Panc1 (cell line): ENCODE measurements at regions not wholly inside any gene's neighbourhood (a gene's known extent, or its start where the extent isn't known, plus 50 kb on each side); places are given as distances from the start of the nearest gene placed in this dataset.

ENCODE experiments used
- POLR2AphosphoS5 ChIP-seq: IDR thresholded peaks from 2 replicates; pipeline ENCODE4 v1.6.1; 2012; ENCODE audit warnings: mild to moderate bottlenecking, low read depth, low read length, moderate library complexity
- TF ChIP-seq, protein P1 (sequence below): fragments of 450-650 bp; IDR thresholded peaks from 2 replicates; pipeline ENCODE4 v1.5.1; 2017; ENCODE audit warnings: mild to moderate bottlenecking

DNA sequence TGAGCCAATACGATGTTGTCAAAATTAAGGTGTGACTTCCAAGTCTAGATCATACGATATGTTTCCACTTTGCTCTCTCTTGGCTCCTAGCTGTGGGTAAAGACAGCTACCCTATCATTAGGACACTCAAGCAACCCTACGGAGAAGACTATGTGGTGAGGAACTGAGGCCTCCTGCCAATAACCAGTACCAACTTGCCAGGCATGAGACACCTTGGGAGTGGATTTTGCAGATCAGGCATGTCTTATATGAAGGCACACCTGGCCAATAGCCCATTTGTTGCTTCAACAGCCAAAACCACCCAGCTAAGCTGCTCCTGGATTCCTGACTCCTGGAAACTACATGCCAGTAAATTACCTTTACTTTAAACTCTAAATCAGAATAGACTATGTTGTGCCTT lies 863.4 kb downstream of the DHX35 start:
- TF ChIP-seq, protein P1, sequence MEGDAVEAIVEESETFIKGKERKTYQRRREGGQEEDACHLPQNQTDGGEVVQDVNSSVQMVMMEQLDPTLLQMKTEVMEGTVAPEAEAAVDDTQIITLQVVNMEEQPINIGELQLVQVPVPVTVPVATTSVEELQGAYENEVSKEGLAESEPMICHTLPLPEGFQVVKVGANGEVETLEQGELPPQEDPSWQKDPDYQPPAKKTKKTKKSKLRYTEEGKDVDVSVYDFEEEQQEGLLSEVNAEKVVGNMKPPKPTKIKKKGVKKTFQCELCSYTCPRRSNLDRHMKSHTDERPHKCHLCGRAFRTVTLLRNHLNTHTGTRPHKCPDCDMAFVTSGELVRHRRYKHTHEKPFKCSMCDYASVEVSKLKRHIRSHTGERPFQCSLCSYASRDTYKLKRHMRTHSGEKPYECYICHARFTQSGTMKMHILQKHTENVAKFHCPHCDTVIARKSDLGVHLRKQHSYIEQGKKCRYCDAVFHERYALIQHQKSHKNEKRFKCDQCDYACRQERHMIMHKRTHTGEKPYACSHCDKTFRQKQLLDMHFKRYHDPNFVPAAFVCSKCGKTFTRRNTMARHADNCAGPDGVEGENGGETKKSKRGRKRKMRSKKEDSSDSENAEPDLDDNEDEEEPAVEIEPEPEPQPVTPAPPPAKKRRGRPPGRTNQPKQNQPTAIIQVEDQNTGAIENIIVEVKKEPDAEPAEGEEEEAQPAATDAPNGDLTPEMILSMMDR: no peak
- TF ChIP-seq POLR2AphosphoS5: no peak
